ENCODE measurements at regions not wholly inside any gene's neighbourhood (a gene's known extent, or its start where the extent isn't known, plus 50 kb on each side); places are given as distances from the start of the nearest gene placed in this dataset.

GRCh38 chrX:69228732-69229131 lies 63.5 kb upstream of the PJA1 start:
- ATAC-seq, result no peak

More at GRCh38 chrX:69228732-69229131, 63.5 kb upstream of the PJA1 start:
- TF ChIP-seq RAD21 (IDR thresholded peaks at IDR 0.05; ENCODE audit: low read depth) (no peak), FOSL1 (IDR thresholded peaks at IDR 0.05; ENCODE audit: low read depth) (no peak), ATF3 (IDR thresholded peaks at IDR 0.05) (no peak), POLR2AphosphoS5 (IDR thresholded peaks at IDR 0.05; ENCODE audit: low read depth, low read length) (no peak), CEBPB (IDR thresholded peaks at IDR 0.05; ENCODE audit: low read depth) (no peak), POLR2A (IDR thresholded peaks at IDR 0.05; ENCODE audit: borderline replicate concordance, extremely low read depth, insufficient read depth, insufficient read length) (no peak), EGR1 (IDR thresholded peaks at IDR 0.05; ENCODE audit: low read depth) (no peak), CBX3 (IDR thresholded peaks at IDR 0.05; ENCODE audit: low read depth) (no peak), ZBTB33 (IDR thresholded peaks at IDR 0.05; ENCODE audit: extremely low read depth, insufficient replicate concordance, low read length) (no peak), EZH2phosphoT487 (IDR thresholded peaks at IDR 0.05; ENCODE audit: borderline replicate concordance) (no peak), TCF7L2 (IDR thresholded peaks at IDR 0.05; ENCODE audit: borderline replicate concordance, extremely low read depth, insufficient read depth, insufficient read length) (no peak), ZFX (IDR thresholded peaks at IDR 0.05) (no peak)
- TF ChIP-seq, protein P1, sequence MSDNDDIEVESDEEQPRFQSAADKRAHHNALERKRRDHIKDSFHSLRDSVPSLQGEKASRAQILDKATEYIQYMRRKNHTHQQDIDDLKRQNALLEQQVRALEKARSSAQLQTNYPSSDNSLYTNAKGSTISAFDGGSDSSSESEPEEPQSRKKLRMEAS (IDR thresholded peaks at IDR 0.05), result no peak
- TF ChIP-seq, protein P2, sequence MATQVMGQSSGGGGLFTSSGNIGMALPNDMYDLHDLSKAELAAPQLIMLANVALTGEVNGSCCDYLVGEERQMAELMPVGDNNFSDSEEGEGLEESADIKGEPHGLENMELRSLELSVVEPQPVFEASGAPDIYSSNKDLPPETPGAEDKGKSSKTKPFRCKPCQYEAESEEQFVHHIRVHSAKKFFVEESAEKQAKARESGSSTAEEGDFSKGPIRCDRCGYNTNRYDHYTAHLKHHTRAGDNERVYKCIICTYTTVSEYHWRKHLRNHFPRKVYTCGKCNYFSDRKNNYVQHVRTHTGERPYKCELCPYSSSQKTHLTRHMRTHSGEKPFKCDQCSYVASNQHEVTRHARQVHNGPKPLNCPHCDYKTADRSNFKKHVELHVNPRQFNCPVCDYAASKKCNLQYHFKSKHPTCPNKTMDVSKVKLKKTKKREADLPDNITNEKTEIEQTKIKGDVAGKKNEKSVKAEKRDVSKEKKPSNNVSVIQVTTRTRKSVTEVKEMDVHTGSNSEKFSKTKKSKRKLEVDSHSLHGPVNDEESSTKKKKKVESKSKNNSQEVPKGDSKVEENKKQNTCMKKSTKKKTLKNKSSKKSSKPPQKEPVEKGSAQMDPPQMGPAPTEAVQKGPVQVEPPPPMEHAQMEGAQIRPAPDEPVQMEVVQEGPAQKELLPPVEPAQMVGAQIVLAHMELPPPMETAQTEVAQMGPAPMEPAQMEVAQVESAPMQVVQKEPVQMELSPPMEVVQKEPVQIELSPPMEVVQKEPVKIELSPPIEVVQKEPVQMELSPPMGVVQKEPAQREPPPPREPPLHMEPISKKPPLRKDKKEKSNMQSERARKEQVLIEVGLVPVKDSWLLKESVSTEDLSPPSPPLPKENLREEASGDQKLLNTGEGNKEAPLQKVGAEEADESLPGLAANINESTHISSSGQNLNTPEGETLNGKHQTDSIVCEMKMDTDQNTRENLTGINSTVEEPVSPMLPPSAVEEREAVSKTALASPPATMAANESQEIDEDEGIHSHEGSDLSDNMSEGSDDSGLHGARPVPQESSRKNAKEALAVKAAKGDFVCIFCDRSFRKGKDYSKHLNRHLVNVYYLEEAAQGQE (IDR thresholded peaks at IDR 0.05; ENCODE audit: low read depth), result no peak
- ChIA-PET RAD21 (ENCODE audit: low non-redundant PET in 1 of 2, low total read pairs in 2 of 2, uncharacterized antibody in 2 of 2, unreplicated experiment in 2 of 2) (no interaction called here), POLR2A (no interaction called here), CTCF (interaction anchor here (1.3 kb wide), 1 partner anchor 8 kb away, joined by 3 read pairs; no protein-coding TSS in a partner anchor)
- Histone ChIP-seq H4K20me1 (ENCODE audit: insufficient read depth) (no peaks in the 10 kb centered on the region), H3K36me3 (ENCODE audit: control insufficient read depth in 1 of 2, insufficient read depth in 2 of 2, low read length in 2 of 2) (no peaks in the 10 kb centered on the region), H3K9ac (ENCODE audit: low read length) (no peak overlapping the region), H3K27ac (ENCODE audit: low read depth, low read length) (no peak overlapping the region), H3K4me1 (ENCODE audit: control insufficient read depth in 1 of 2, insufficient read depth in 2 of 2, low read length in 2 of 2) (no peaks in the 10 kb centered on the region), H3K4me2 (ENCODE audit: low read length) (no peak overlapping the region), H2AFZ (ENCODE audit: low read depth, low read length, poor library complexity, severe bottlenecking) (no peak overlapping the region), H3K9me3 (ENCODE audit: control insufficient read depth in 1 of 2, insufficient read depth in 1 of 2, low read depth in 1 of 2, low read length in 2 of 2) (no peaks in the 10 kb centered on the region), H3K9me2 (ENCODE audit: insufficient read depth) (no peaks in the 10 kb centered on the region), H3K27me3 (ENCODE audit: insufficient read depth, low read length) (no peaks in the 10 kb centered on the region), H3K79me2 (ENCODE audit: insufficient read depth, low read length) (no peaks in the 10 kb centered on the region), H3K4me3 (replicated peaks in 1 of 2; ENCODE audit: low read depth in 1 of 2, low read length in 2 of 2) (no peak overlapping the region)
- DNase-seq (ENCODE audit: low read depth, low spot score), result no peak
- intact Hi-C loops (cut with micrococcal nuclease), result no loop called here
- no TSS peak for BruUV-seq (replicated peaks)
